Testis (tissue), 2 donors: ENCODE measurements at regions not wholly inside any gene's neighbourhood (a gene's known extent, or its start where the extent isn't known, plus 50 kb on each side); places are given as distances from the start of the nearest gene placed in this dataset.

Source experiments
- POLR2A ChIP-seq: fragments of 450-650 bp; IDR thresholded peaks from one replicate; pipeline ENCODE4 v1.6.1; 2017; ENCODE audit warnings: antibody characterized with exemption, mild to moderate bottlenecking, moderate library complexity
- TF ChIP-seq, protein P1 (sequence below), 3 experiments: fragments of 450-650 bp in 2 of 3; fragments of 200-600 bp in 1 of 3; sonication (generic) in 1 of 3; IDR thresholded peaks; one replicate each; pipeline ENCODE4 v1.5.1; 2016 to 2019; ENCODE audit warnings: antibody characterized with exemption in 3 of 3, mild to moderate bottlenecking in 2 of 3, moderate library complexity in 1 of 3

DNA sequence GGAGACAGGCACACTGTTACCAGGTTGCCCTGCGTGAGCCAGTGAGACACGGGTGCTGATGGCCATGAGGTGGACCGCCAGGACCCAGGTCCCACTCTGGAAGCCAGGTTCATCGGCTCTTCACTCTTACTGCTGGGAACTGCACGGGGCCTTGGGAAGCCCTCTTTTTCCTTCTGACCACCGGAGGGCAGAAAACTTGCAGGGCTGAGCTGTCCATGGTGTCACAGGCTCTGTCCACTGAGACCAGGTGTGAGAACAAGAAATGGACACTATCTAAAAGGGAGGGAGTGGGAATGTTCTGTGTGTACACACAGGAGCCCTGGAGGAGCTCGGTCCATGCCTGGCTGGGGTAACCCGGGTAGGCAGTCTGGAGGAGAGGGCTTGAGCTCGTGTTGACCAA is 93.4 kb downstream of the UQCRFS1 start:
- TF ChIP-seq, protein P1, sequence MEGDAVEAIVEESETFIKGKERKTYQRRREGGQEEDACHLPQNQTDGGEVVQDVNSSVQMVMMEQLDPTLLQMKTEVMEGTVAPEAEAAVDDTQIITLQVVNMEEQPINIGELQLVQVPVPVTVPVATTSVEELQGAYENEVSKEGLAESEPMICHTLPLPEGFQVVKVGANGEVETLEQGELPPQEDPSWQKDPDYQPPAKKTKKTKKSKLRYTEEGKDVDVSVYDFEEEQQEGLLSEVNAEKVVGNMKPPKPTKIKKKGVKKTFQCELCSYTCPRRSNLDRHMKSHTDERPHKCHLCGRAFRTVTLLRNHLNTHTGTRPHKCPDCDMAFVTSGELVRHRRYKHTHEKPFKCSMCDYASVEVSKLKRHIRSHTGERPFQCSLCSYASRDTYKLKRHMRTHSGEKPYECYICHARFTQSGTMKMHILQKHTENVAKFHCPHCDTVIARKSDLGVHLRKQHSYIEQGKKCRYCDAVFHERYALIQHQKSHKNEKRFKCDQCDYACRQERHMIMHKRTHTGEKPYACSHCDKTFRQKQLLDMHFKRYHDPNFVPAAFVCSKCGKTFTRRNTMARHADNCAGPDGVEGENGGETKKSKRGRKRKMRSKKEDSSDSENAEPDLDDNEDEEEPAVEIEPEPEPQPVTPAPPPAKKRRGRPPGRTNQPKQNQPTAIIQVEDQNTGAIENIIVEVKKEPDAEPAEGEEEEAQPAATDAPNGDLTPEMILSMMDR (IDR thresholded peaks at IDR 0.05), result no peak
- TF ChIP-seq POLR2A, result no peak
